Smooth muscle cell (in vitro differentiated cells): ENCODE measurements at regions not wholly inside any gene's neighbourhood (a gene's known extent, or its start where the extent isn't known, plus 50 kb on each side); places are given as distances from the start of the nearest gene placed in this dataset.

Experiments
- DNase-seq: peaks from one replicate; lab custom pipeline; 2025; ENCODE audit not compliant: unreplicated experiment; lab: John Stamatoyannopoulos, UW
- H2AFZ ChIP-seq: fragments of 200-600 bp; sonication (generic); 2 replicates; pipeline ENCODE4 v1.6.0; 2016; ENCODE audit warnings: antibody characterized with exemption, low read depth, mild to moderate bottlenecking
- H3F3A ChIP-seq: fragments of 200-600 bp; sonication (generic); 2 replicates; pipeline ENCODE4 v1.6.0; 2017; ENCODE audit warnings: antibody characterized with exemption, low read depth
- H3K27ac ChIP-seq: fragments of 200-600 bp; sonication (generic); 2 replicates; pipeline ENCODE4 v1.5.1; 2016; ENCODE audit warnings: low read depth, mild to moderate bottlenecking
- H3K27me3 ChIP-seq: fragments of 200-600 bp; sonication (generic); 2 replicates; pipeline ENCODE4 v1.6.1; 2016; ENCODE audit warnings: low read depth, mild to moderate bottlenecking
- H3K36me3 ChIP-seq: fragments of 200-600 bp; sonication (generic); 2 replicates; pipeline ENCODE4 v1.5.1; 2016; ENCODE audit warnings: low read depth
- H3K4me1 ChIP-seq: fragments of 200-600 bp; sonication (generic); 2 replicates; pipeline ENCODE4 v1.5.1; 2016; ENCODE audit warnings: low read depth
- H3K4me2 ChIP-seq: fragments of 200-600 bp; sonication (generic); 2 replicates; pipeline ENCODE4 v1.6.0; 2016; ENCODE audit warnings: mild to moderate bottlenecking
- H3K4me3 ChIP-seq: fragments of 200-600 bp; sonication (generic); 2 replicates; pipeline ENCODE4 v1.5.1; 2016; ENCODE audit warnings: mild to moderate bottlenecking
- H3K79me2 ChIP-seq: fragments of 200-600 bp; sonication (generic); 2 replicates; pipeline ENCODE4 v1.6.0; 2016; ENCODE audit warnings: low read depth, mild to moderate bottlenecking
- H3K9ac ChIP-seq: fragments of 200-600 bp; sonication (generic); 2 replicates; pipeline ENCODE4 v1.6.0; 2016; ENCODE audit warnings: low read depth
- H3K9me3 ChIP-seq: fragments of 200-600 bp; sonication (generic); replicated peaks from 2 replicates; pipeline ENCODE4 v1.5.1; 2016; ENCODE audit warnings: low read depth
- H4K20me1 ChIP-seq: fragments of 200-600 bp; sonication (generic); 2 replicates; pipeline ENCODE4 v1.6.0; 2016; ENCODE audit warnings: low read depth
- WGBS: methylation state at CpG from one replicate; pipeline ENCODE4 v1.1.7; 2016; ENCODE audit warnings: low lambda C conversion rate; 5-methylcytosine and 5-hydroxymethylcytosine counted together
- TF ChIP-seq, protein P1 (sequence below): fragments of 200-600 bp; sonication (generic); IDR thresholded peaks from 2 replicates; pipeline ENCODE4 v1.5.1; 2017; ENCODE audit warnings: borderline replicate concordance, mild to moderate bottlenecking, antibody characterized with exemption; ENCODE audit not compliant: insufficient read depth, poor library complexity, severe bottlenecking

- H3K4me3 ChIP-seq, result no peak overlapping the region
- H3K36me3 ChIP-seq, result no peaks in the 10 kb centered on the region
- H4K20me1 ChIP-seq, result no peaks in the 10 kb centered on the region
- H2AFZ ChIP-seq, result no peak overlapping the region
- H3K9me3 ChIP-seq, result no peaks in the 10 kb centered on the region
- no peaks in the 10 kb centered on the region for H3F3A ChIP-seq
- H3K9ac ChIP-seq, result no peak overlapping the region
- no peak for DNase-seq
- no peaks in the 10 kb centered on the region for H3K79me2 ChIP-seq
- H3K27ac ChIP-seq, result no peak overlapping the region
- H3K4me2 ChIP-seq, result no peak overlapping the region
- no peaks in the 10 kb centered on the region for H3K27me3 ChIP-seq
- WGBS, result 75% methylated on average over 2 of the region's 2 CpGs
- no peaks in the 10 kb centered on the region for H3K4me1 ChIP-seq
- TF ChIP-seq, protein P1, sequence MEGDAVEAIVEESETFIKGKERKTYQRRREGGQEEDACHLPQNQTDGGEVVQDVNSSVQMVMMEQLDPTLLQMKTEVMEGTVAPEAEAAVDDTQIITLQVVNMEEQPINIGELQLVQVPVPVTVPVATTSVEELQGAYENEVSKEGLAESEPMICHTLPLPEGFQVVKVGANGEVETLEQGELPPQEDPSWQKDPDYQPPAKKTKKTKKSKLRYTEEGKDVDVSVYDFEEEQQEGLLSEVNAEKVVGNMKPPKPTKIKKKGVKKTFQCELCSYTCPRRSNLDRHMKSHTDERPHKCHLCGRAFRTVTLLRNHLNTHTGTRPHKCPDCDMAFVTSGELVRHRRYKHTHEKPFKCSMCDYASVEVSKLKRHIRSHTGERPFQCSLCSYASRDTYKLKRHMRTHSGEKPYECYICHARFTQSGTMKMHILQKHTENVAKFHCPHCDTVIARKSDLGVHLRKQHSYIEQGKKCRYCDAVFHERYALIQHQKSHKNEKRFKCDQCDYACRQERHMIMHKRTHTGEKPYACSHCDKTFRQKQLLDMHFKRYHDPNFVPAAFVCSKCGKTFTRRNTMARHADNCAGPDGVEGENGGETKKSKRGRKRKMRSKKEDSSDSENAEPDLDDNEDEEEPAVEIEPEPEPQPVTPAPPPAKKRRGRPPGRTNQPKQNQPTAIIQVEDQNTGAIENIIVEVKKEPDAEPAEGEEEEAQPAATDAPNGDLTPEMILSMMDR, result no peak
Observed at GRCh38 chr18:71437511-71437910, 1106.6 kb downstream of the CBLN2 start.

DNA sequence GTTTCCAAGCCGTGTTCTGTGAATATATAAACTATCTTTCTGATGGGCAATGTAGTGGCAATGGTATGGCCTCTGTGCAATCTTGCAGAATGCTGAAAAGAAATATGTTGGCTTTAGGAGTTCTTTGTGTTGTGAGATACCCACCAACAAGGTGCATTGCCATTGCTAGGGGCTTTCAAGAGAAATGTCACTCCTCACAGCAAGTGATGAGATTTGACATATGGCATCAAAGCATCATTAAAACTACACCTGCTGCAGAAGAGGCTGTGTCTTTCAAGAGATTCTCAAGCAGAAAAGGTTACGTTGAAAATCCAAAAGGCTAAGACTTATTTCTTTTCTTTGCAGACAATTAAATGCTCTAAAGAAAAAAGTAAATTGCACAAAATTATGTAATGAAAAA, 1110.8 kb downstream of the CBLN2 start:
- H2AFZ ChIP-seq, result no peak overlapping the region
- no peaks in the 10 kb centered on the region for H3K4me1 ChIP-seq
- H3K27ac ChIP-seq, result no peak overlapping the region
- H3F3A ChIP-seq, result no peaks in the 10 kb centered on the region
- H3K4me2 ChIP-seq, result no peak overlapping the region
- no peaks in the 10 kb centered on the region for H3K79me2 ChIP-seq
- H3K9me3 ChIP-seq, result no peaks in the 10 kb centered on the region
- no peaks in the 10 kb centered on the region for H4K20me1 ChIP-seq
- no peak for DNase-seq
- 86% methylated on average over 2 of the region's 2 CpGs for WGBS
- no peaks in the 10 kb centered on the region for H3K27me3 ChIP-seq
- H3K4me3 ChIP-seq, result no peak overlapping the region
- H3K9ac ChIP-seq, result no peak overlapping the region
- no peaks in the 10 kb centered on the region for H3K36me3 ChIP-seq
- TF ChIP-seq, protein P1, result no peak

DNA sequence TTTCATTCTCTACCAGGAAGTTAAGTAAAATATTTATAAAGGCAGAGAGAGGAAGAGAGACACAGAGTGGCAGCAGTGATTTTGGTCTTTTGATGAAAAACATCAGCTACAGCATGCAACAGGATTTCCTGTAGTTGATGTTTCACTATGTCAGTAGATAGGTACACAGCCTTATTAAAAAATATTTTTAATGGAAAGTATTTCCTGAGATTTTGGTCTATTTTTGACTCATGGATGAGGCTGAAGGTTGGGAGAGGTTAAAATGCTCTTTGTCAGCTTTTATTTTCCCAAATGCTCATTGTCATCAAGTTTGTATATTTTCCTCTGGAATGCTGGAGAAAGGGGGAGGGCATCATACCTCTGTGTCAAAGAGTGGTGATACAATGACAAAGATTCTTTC, 1112.5 kb downstream of the CBLN2 start:
- Histone ChIP-seq H3K27me3 (no peaks in the 10 kb centered on the region), H3K9ac (no peak overlapping the region), H4K20me1 (no peaks in the 10 kb centered on the region), H3K4me3 (no peak overlapping the region), H3K4me2 (no peak overlapping the region), H3K9me3 (no peaks in the 10 kb centered on the region), H3K36me3 (no peaks in the 10 kb centered on the region), H3K27ac (no peak overlapping the region), H3F3A (no peaks in the 10 kb centered on the region), H3K79me2 (no peaks in the 10 kb centered on the region), H2AFZ (no peak overlapping the region), H3K4me1 (no peaks in the 10 kb centered on the region)
- TF ChIP-seq, protein P1, result no peak
- no peak for DNase-seq

GRCh38 chr18:71431171-71431570, 1113.0 kb downstream of the CBLN2 start:
- Histone ChIP-seq H3K27ac (no peak overlapping the region), H3K36me3 (no peaks in the 10 kb centered on the region), H3F3A (no peaks in the 10 kb centered on the region), H3K27me3 (no peaks in the 10 kb centered on the region), H3K4me1 (no peaks in the 10 kb centered on the region), H3K79me2 (no peaks in the 10 kb centered on the region), H4K20me1 (no peaks in the 10 kb centered on the region), H3K4me2 (no peak overlapping the region), H3K4me3 (no peak overlapping the region), H3K9me3 (no peaks in the 10 kb centered on the region), H2AFZ (no peak overlapping the region), H3K9ac (no peak overlapping the region)
- no peak for DNase-seq
- TF ChIP-seq, protein P1, result no peak
- 86% methylated on average over 5 of the region's 5 CpGs for WGBS
